GM23338 (cell line): ENCODE measurements at regions not wholly inside any gene's neighbourhood (a gene's known extent, or its start where the extent isn't known, plus 50 kb on each side); places are given as distances from the start of the nearest gene placed in this dataset.

Source experiments
- CREB1 ChIP-seq: fragments of 250-450 bp; sonication (Bioruptor Pico); IDR thresholded peaks from 2 replicates; pipeline ENCODE4 v1.5.0; 2020; ENCODE audit warnings: low read depth, mild to moderate bottlenecking, moderate library complexity
- CTCF ChIP-seq, 2 experiments: fragments of 200-600 bp in 1 of 2; sonication (generic) in 1 of 2; conservative IDR thresholded peaks; 2 replicates each; pipeline versions ENCODE4 v1.5.1 to v1.6.1; 2016 to 2017; ENCODE audit warnings: antibody characterized with exemption in 2 of 2, low read depth in 2 of 2, mild to moderate bottlenecking in 2 of 2, moderate library complexity in 1 of 2
- EZH2 ChIP-seq: fragments of 200-600 bp; sonication (generic); IDR thresholded peaks from one replicate; pipeline ENCODE4 v1.8.0; 2017; ENCODE audit warnings: antibody characterized with exemption, mild to moderate bottlenecking, low read depth; ENCODE audit not compliant: unreplicated experiment
- EZH2phosphoT487 ChIP-seq: fragments of 200-600 bp; sonication (generic); IDR thresholded peaks from one replicate; pipeline ENCODE4 v1.8.1; 2018; ENCODE audit warnings: antibody characterized with exemption; ENCODE audit not compliant: unreplicated experiment
- JUNB ChIP-seq: IDR thresholded peaks from one replicate; pipeline ENCODE4 v1.6.1; 2016; ENCODE audit warnings: antibody characterized with exemption; ENCODE audit not compliant: unreplicated experiment
- POLR2AphosphoS5 ChIP-seq: IDR thresholded peaks from 2 replicates; pipeline ENCODE4 v1.6.1; 2016; ENCODE audit warnings: antibody characterized with exemption, low read depth
- REST ChIP-seq: IDR thresholded peaks from one replicate; pipeline ENCODE4 v1.6.1; 2018; ENCODE audit warnings: antibody characterized with exemption; ENCODE audit not compliant: unreplicated experiment

- TF ChIP-seq CTCF (conservative IDR thresholded peaks at IDR 0.05; ENCODE audit: low read depth in 2 of 2) (no peak), POLR2AphosphoS5 (no peak), EZH2 (no peak), REST (no peak), CREB1 (CRISPR knock-in tag) (no peak), JUNB (no peak), EZH2phosphoT487 (no peak)
Measured at GRCh38 chr1:83053446-83053845, 945.5 kb downstream of the TTLL7 start.
